ENCODE measurements at regions not wholly inside any gene's neighbourhood (a gene's known extent, or its start where the extent isn't known, plus 50 kb on each side); places are given as distances from the start of the nearest gene placed in this dataset.

GRCh38 chr13:111659219-111659775 is 338.9 kb downstream of the TEX29 start:
- no peak for TF ChIP-seq CTCF (IDR thresholded peaks at IDR 0.05; ENCODE audit: low read depth, low read length, poor library complexity, severe bottlenecking)
- TF ChIP-seq EZH2phosphoT487 (IDR thresholded peaks at IDR 0.05; ENCODE audit: borderline replicate concordance, low read length): no peak

Data from DOHH2 (cell line).